Kidney epithelial cell (primary cell): ENCODE measurements at regions not wholly inside any gene's neighbourhood (a gene's known extent, or its start where the extent isn't known, plus 50 kb on each side); places are given as distances from the start of the nearest gene placed in this dataset.

ENCODE experiments used
- DNase-seq: peaks from one replicate; pipeline ENCODE4 v3.0.0-alpha.2; 2010; ENCODE audit warnings: low read depth
- H3K27me3 ChIP-seq: 2 replicates; pipeline ENCODE4 v1.6.0; 2011; ENCODE audit warnings: low read length; ENCODE audit not compliant: control insufficient read depth, insufficient read depth
- H3K36me3 ChIP-seq: 2 replicates; pipeline ENCODE4 v1.5.1; 2011; ENCODE audit warnings: low read length; ENCODE audit not compliant: control insufficient read depth, insufficient read depth
- H3K4me3 ChIP-seq: 2 replicates; pipeline ENCODE4 v1.5.1; 2011; ENCODE audit warnings: low read depth, mild to moderate bottlenecking, control low read depth, low read length
- TF ChIP-seq, protein P1 (sequence below): IDR thresholded peaks from 2 replicates; pipeline ENCODE4 v1.5.1; 2011; ENCODE audit warnings: mild to moderate bottlenecking, moderate library complexity, low read length, control low read depth, inconsistent platforms; ENCODE audit not compliant: insufficient read depth, poor library complexity, severe bottlenecking

GRCh38 chr11:42315846-42316245 is 856.4 kb upstream of the LRRC4C start:
- DNase-seq: no peak
- Histone ChIP-seq H3K4me3 (no peak overlapping the region), H3K27me3 (no peaks in the 10 kb centered on the region), H3K36me3 (no peaks in the 10 kb centered on the region)
- TF ChIP-seq, protein P1, sequence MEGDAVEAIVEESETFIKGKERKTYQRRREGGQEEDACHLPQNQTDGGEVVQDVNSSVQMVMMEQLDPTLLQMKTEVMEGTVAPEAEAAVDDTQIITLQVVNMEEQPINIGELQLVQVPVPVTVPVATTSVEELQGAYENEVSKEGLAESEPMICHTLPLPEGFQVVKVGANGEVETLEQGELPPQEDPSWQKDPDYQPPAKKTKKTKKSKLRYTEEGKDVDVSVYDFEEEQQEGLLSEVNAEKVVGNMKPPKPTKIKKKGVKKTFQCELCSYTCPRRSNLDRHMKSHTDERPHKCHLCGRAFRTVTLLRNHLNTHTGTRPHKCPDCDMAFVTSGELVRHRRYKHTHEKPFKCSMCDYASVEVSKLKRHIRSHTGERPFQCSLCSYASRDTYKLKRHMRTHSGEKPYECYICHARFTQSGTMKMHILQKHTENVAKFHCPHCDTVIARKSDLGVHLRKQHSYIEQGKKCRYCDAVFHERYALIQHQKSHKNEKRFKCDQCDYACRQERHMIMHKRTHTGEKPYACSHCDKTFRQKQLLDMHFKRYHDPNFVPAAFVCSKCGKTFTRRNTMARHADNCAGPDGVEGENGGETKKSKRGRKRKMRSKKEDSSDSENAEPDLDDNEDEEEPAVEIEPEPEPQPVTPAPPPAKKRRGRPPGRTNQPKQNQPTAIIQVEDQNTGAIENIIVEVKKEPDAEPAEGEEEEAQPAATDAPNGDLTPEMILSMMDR: no peak

DNA sequence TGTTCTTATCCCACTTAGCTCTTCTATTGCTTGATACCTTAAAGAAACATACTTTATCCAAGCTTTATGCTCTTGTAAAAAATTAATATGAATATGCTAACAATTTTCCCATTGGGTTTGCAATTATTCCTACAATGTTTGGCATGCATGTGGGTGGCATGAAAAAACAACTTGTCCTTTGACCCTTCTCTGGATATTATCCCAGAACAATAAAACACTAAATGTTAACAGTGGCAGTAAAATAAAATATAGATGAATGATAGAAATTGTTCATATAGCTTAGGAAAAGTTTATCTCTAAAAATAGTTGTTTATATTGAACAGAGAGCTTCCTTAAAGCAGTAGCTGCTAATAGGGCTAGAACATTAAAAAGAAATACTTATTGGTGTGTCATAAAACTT is 860.5 kb upstream of the LRRC4C start:
- no peak for DNase-seq
- Histone ChIP-seq H3K36me3 (no peaks in the 10 kb centered on the region), H3K4me3 (no peak overlapping the region), H3K27me3 (no peaks in the 10 kb centered on the region)
- TF ChIP-seq, protein P1: no peak

DNA sequence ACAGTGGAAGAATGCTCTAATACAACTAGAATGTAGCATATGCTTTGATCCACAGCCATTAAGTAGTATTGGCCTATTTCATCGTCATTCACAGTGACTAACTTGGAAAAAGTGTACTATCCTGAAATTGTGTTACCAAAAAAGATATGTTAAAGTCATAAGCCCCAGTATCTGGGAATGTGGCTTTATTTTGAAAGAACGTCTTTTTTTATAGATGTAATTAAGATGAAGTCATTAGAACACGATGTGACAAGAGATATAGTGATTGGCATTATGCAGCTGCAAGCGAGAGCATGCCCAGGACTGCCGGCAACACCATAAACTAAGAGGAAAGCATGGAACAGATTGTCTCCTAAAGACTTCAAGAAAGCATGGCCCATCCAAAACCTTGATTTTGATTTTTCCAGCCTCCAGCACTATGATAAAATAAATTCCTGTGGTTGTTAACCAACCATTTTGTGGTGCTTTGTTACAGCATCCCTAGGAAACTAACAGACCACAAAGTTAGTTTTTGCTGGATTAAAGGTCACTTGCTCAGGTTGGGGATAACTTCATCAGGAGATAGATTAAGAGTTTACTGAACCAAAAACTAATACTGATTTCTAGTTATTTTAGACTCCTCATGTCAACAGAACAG is 870.6 kb upstream of the LRRC4C start:
- TF ChIP-seq, protein P1: no peak
- Histone ChIP-seq H3K36me3 (no peaks in the 10 kb centered on the region), H3K27me3 (no peaks in the 10 kb centered on the region), H3K4me3 (no peak overlapping the region)
- no peak for DNase-seq

- TF ChIP-seq, protein P1: no peak
- Histone ChIP-seq H3K36me3 (no peaks in the 10 kb centered on the region), H3K27me3 (no peaks in the 10 kb centered on the region), H3K4me3 (no peak overlapping the region)
- DNase-seq: no peak
These were observed 878.5 kb upstream of the LRRC4C start for GRCh38 chr11:42337786-42338455.

DNA sequence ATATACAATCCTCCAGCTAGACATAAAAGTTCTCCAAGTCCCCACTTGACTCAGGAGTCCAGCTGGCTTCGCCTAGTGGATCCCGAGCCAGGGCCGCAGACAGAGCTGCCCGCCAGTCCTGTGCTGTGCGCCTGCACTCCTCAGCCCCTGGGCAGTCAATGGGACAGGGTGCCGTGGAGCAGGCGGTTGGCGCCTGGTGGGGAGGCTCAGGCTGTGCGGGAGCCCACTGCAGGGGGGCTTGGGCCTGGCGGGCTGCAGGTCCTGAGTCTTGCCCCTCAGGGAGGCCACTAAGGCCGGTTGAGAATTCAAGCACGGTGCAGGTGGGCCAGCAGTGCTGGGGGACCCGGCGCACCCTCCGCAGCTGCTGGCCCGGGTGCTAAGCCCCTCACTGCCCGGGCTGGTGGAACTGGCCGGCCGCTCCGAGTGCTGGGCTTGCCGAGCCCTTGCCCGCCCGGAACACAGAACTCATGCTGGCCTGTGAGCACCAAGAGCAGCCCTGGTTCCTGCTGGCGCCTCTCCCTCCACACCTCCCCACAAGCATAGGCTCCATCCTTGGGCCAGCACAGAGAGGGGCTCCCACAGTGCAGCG is 884.8 kb upstream of the LRRC4C start:
- Histone ChIP-seq H3K36me3 (no peaks in the 10 kb centered on the region), H3K27me3 (no peaks in the 10 kb centered on the region)
- TF ChIP-seq, protein P1: no peak

More for the DNA sequence above, 884.8 kb upstream of the LRRC4C start:
- no peak overlapping the region for H3K4me3 ChIP-seq
- no peak for DNase-seq
